ENCODE measurements at regions not wholly inside any gene's neighbourhood (a gene's known extent, or its start where the extent isn't known, plus 50 kb on each side); places are given as distances from the start of the nearest gene placed in this dataset.
"Not testable (repeated sequence)": the region's sequence is repeated elsewhere in the genome, so short reads cannot be mapped to it uniquely, and the experiment has no call there.

DNA sequence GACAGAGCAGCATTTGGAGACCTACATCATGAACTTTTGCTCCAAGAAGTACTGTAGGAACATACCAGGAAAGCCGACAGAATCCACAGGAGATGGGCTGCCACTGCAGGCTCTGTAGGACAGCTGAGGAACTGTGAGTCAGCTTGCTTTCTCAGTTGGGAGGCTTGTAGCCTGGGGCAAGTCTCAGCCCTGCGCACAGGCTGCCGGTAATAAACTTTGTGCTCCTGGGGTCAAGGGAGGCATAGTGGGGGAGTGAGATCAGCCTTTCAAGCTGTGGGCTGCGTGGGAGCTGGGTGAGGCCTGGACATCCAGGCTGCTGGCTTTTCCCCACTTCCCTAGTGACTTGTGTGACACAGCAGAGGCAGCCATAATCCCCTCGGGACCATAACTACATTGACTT, 718.0 kb upstream of the CDH10 start:
- no peak for DNase-seq

- no peak for DNase-seq
Observed at GRCh38 chr5:25358919-25359318, 714.1 kb upstream of the CDH10 start.

GRCh38 chr5:25357605-25358004, 712.8 kb upstream of the CDH10 start:
- DNase-seq: no peak

- no peak for DNase-seq
Observed at GRCh38 chr5:25349746-25350145, 705.0 kb upstream of the CDH10 start.

DNA sequence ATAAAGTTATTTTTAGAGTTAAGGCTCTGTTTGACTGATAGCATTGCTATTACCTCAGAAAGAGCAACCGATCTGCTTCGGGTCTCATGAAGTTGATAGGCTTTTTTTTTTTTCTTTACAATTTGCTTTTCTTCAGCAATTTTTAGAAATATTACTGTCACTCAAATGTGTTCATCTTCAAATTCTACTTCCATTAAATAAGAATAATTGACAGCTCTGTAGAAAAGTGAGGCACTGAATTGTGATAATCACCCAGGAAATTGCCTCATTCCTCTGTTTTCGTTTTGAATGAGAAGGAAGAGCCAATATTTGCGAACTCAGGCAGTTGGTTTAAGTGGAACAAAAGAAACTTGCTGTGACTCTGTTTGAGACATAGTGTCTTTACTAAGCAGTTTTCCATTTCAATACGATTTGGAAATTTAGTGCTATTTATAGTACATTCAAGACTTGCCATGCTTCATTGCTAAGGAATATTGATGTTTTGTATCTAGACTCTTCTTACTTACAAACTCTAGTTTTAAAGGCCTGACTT, 700.5 kb upstream of the CDH10 start:
- DNase-seq: no peak

DNA sequence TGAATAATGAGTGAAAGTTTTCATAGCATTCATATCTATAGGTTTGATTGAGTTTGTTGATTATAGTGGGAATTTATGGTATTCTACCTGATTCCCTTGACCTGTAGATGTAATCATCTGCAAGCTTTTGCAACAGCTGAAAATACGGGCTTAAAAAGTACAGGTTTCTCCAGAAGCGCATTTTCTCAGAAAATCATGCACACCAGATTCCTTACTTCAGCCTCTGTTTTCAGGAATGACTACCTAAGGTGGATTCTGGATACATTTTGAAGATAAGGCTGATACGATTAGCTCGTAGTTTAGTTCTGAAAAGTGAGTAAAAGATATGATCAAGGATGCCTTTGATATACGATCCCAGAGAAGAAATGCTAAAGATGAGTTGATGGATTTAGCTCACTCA, 694.8 kb upstream of the CDH10 start:
- no peak for DNase-seq

GRCh38 chr5:25334350-25334749, 689.6 kb upstream of the CDH10 start:
- no peak for DNase-seq

DNA sequence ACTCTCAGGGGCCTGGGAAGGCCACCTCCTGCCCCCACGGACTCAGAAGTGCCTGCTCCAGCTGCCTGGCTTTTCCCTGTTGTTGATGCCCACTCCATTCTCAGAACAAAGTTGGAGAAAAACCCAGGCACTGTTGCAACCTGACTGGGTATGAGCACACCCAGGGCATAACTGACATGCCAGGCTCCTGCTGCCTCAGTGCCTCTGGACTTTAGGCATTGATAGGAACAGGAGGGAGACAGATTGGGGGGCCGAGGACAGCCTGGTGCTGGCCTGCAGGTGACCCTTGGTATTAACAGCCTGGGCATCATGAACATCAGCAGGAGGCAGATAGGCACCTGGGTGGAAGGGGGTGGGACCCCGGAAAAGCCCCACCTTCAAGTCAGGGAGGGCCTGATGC, 685.9 kb upstream of the CDH10 start:
- DNase-seq: no peak

DNA sequence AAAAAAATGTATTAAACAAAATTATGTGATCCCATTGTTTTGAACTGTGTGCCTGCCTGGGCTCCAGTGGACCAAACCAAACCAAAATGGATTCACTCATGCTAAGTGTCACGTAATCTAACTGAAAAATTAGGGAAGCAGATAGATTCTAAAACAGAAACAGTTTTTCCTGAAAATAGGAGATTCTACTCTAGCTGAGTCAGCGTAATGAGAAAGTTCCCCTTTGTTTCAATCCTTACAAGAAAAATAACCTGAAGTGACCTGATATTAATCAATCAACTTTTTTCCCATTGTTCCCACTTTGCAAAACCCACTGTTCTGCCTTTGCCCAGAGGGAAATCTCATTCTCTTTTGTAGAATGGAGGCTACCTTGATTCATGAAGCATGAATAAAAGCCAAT, 682.4 kb upstream of the CDH10 start:
- DNase-seq: no peak

GRCh38 chr5:25301836-25302235, 657.1 kb upstream of the CDH10 start:
- no peak for DNase-seq

- DNase-seq: no peak
Observed at GRCh38 chr5:25295067-25295466, 650.3 kb upstream of the CDH10 start.

- not testable (repeated sequence) for DNase-seq
Observed at GRCh38 chr5:25289766-25290165, 645.0 kb upstream of the CDH10 start.

DNA sequence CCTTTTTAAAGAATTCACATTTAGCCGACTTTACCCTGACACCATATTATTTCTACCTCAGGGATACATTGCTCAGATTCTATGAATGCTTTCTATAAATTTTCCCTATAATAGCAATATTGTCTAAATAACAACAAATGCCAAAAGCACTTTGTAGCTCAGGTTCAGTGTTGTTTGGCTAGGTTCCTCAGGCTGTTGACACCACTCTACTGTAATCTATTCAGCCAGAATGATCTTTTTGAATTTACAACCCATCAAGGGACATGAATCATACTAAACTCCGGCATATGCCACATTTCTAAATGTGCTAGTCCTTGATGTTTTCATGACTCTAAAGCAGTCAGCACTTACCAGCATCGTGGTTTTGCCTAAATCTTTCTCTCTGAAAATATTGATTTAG, 641.5 kb upstream of the CDH10 start:
- DNase-seq: peak; percentile 26

DNA sequence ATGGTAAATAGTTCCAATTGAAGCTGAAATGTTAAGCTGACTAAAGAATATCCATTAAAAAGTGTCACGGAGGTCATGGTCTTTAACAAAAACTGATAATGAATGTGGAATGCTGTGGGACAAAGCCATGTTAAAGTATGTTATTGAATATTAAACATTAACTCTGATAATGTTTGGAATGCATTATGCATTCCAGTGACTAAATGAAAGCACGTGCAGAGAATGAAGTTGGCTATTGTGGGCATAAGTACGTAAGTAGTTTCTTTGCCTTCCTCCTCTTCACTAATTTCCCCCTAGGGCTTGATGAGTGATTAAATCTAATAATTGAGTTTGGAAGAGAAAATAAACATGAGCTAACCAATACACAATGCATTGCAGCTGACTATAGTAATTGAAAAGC, 640.4 kb upstream of the CDH10 start:
- no peak for DNase-seq

DNA sequence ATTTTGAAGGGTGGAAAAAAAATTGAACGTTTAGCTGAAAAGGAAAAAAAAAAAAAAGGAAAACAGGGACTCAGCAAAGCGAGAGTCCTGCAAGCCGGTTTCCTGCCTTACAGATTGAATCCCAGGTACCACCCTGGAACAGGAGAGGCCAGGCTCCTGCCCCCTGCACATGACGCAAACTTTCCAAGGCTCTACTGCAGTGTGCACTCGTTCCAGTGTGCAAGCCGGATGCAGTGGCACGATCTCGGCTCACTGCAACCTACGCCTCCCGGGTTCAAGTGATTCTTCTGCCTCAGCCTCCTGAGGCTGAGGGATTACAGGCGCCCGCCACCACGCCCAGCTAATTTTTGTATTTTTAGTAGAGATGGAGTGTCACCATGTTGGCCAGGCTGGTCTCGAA, 618.7 kb upstream of the CDH10 start:
- DNase-seq: not testable (repeated sequence)

GRCh38 chr5:25262221-25262620, 617.4 kb upstream of the CDH10 start:
- DNase-seq: no peak

DNA sequence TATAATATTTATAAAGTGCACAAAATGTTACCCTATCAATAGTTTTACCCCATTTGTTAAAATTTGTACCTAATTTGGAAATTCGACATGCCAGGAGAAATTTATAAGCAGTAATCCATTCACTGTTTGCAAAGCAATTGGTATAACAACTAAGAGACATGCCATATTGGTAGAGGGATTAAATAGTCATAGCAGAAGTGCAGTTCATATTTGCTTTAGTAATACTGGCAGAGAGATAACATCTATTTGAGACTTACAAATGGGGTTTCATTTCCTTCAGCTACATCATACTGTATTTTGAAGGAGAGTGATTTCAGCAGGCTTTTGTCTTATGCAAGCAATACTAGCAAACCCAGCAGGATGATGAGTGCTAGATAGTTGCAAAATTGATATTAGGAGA, 610.4 kb upstream of the CDH10 start:
- no peak for DNase-seq

DNA sequence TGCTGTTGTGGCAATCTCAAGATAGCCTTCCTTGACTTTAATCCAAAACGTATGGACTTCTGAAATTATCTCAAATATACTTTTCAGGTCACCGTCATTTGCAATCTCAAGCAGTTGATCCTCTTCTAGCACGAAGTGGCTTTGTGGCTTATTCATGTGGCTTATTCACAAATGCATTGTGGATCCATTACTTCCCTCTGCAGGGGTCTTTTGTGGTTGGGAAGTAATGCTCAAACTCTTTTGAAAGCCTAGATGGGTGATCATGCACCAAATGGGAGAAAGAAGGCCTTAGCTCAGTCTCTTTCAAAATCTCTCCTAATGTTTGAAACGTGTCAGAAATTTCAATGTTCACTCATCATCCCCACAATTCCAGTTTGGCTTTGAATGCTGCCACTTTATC, 597.2 kb upstream of the CDH10 start:
- DNase-seq: no peak

DNA sequence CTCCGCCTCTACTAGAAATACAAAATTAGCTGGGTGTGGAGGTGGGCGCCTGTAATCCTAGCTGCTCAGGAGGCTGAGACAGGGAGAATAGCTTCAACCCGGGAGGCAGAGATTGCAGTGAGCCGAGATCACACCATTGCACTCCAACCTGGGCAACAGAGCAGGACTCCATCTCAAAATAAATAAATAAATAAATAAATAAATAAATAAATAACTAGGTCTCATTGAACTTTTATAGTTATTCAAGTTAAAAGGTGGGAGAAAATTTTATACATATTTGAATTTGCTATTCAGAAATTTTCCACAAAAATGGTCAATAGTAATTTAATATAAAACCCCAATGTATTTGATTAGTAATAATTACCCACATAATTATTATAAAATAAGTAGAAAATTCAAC, 593.9 kb upstream of the CDH10 start:
- DNase-seq: not testable (repeated sequence)

GRCh38 chr5:25224316-25224982, 579.7 kb upstream of the CDH10 start:
- no peak for DNase-seq

- not testable (repeated sequence) for DNase-seq
Observed at GRCh38 chr5:25199902-25200301, 555.1 kb upstream of the CDH10 start.

- no peak for DNase-seq
Observed at GRCh38 chr5:25190521-25191000, 545.8 kb upstream of the CDH10 start.

DNA sequence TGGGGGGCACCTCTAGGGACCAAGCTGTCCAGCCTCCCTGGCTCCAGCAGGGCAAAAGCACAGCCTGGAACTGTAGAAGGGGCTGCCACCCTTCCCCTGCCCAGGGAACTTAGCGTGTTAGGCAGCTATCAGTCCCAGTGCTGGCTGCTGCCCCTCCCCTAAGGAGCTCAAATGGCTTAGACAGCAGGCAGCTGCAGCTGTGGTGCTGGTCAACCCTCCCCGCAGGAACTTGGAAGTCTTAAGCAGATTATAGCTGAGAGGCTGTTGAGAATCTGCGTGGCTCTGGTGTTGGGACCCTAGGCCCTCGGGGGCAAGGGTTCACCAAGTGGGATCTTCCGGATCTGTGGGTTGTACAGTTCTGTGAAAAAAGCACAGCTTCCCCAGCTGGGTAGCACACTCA, 536.5 kb upstream of the CDH10 start:
- DNase-seq: no peak

GRCh38 chr5:25162616-25163015, 517.8 kb upstream of the CDH10 start:
- peak; percentile 86 for DNase-seq

DNA sequence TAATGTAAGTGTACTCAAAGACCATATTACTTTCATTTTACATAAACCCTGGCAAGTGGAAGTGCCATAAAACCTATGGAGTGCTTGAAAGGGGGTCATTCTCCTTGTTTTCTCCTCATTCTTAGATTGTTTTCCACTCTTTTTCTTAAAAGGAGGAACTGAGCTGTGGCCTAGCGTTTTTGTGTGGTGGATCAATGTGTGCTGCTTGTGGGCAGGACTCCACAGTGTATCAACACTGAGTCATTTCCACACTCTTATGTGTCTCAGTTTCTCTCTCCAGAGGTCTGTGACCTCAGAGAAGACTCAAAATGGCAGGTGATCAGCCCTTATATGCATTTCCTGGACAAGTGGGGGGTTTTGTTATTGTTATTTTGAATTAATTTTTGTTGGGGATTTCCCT, 516.1 kb upstream of the CDH10 start:
- peak; percentile 73 for DNase-seq
